SK-N-SH treated with all-trans-retinoic acid at 6 μM for 48 hours (cell line): ENCODE measurements at regions not wholly inside any gene's neighbourhood (a gene's known extent, or its start where the extent isn't known, plus 50 kb on each side); places are given as distances from the start of the nearest gene placed in this dataset.

Experiments used
- ATAC-seq: fragments of 200-7000 bp; cut with Tn5 transposase; 3 replicates; pipeline ENCODE4 v1.9.1; 2020; ENCODE audit warnings: mild to moderate bottlenecking, moderate library complexity
- ARNTL ChIP-seq: fragments of 450-650 bp; formaldehyde crosslinking; IDR thresholded peaks from 2 replicates; pipeline ENCODE4 v1.5.0; 2020; ENCODE audit warnings: low read depth, mild to moderate bottlenecking, moderate library complexity, borderline replicate concordance
- BACH2 ChIP-seq: fragments of 250-450 bp; sonication (Bioruptor Pico); IDR thresholded peaks from 2 replicates; pipeline ENCODE4 v1.9.0; 2021; ENCODE audit warnings: mild to moderate bottlenecking, borderline replicate concordance
- CSDC2 ChIP-seq: fragments of 250-450 bp; sonication (Bioruptor Pico); IDR thresholded peaks from 2 replicates; pipeline ENCODE4 v1.5.0; 2020; ENCODE audit warnings: mild to moderate bottlenecking, moderate library complexity
- CSRNP3 ChIP-seq: fragments of 250-450 bp; sonication (Bioruptor Pico); IDR thresholded peaks from 2 replicates; pipeline ENCODE4 v1.5.1; 2021; ENCODE audit warnings: mild to moderate bottlenecking, moderate library complexity
- ESRRG ChIP-seq: fragments of 250-450 bp; sonication (Bioruptor Pico); IDR thresholded peaks from 2 replicates; pipeline ENCODE4 v1.6.1; 2021; ENCODE audit warnings: mild to moderate bottlenecking
- RARB ChIP-seq: fragments of 250-450 bp; sonication (Bioruptor Pico); IDR thresholded peaks from 2 replicates; pipeline ENCODE4 v1.8.0; 2021; ENCODE audit warnings: mild to moderate bottlenecking, moderate library complexity
- TOX ChIP-seq: fragments of 250-450 bp; sonication (Bioruptor Pico); IDR thresholded peaks from 2 replicates; pipeline ENCODE4 v1.8.0; 2021; ENCODE audit warnings: mild to moderate bottlenecking, moderate library complexity, borderline replicate concordance
- TSHZ2 ChIP-seq: fragments of 250-450 bp; sonication (Bioruptor Pico); IDR thresholded peaks from 2 replicates; pipeline ENCODE4 v1.5.0; 2020; ENCODE audit warnings: mild to moderate bottlenecking, moderate library complexity
- ZC3H10 ChIP-seq: fragments of 250-450 bp; sonication (Bioruptor Pico); IDR thresholded peaks from 2 replicates; pipeline ENCODE4 v1.5.1; 2021; ENCODE audit warnings: mild to moderate bottlenecking, moderate library complexity
- ZFP3 ChIP-seq: fragments of 250-450 bp; sonication (Bioruptor Pico); IDR thresholded peaks from 2 replicates; pipeline ENCODE4 v1.5.0; 2020; ENCODE audit warnings: mild to moderate bottlenecking, moderate library complexity
- ZFP30 ChIP-seq: fragments of 450-650 bp; formaldehyde crosslinking; IDR thresholded peaks from 2 replicates; pipeline ENCODE4 v1.5.0; 2022; ENCODE audit warnings: mild to moderate bottlenecking, moderate library complexity
- ZNF565 ChIP-seq: fragments of 450-650 bp; formaldehyde crosslinking; conservative IDR thresholded peaks from 2 replicates; pipeline ENCODE4 v1.5.0; 2020; ENCODE audit warnings: low read depth, mild to moderate bottlenecking, moderate library complexity
- ZNF70 ChIP-seq: fragments of 450-650 bp; formaldehyde crosslinking; IDR thresholded peaks from 2 replicates; pipeline ENCODE4 v1.5.0; 2020; ENCODE audit warnings: mild to moderate bottlenecking, moderate library complexity
- ZNF8 ChIP-seq: fragments of 450-650 bp; formaldehyde crosslinking; IDR thresholded peaks from 2 replicates; pipeline ENCODE4 v1.5.0; 2020; ENCODE audit warnings: mild to moderate bottlenecking, moderate library complexity
- TF ChIP-seq, protein P1 (sequence below): fragments of 250-450 bp; sonication (Bioruptor Pico); IDR thresholded peaks from 2 replicates; pipeline ENCODE4 v1.5.1; 2020; ENCODE audit warnings: low read depth, mild to moderate bottlenecking, moderate library complexity
- TF ChIP-seq, protein P2 (sequence below): fragments of 250-450 bp; sonication (Bioruptor Pico); IDR thresholded peaks from 2 replicates; pipeline ENCODE4 v1.8.0; 2021; ENCODE audit warnings: low read depth, mild to moderate bottlenecking, moderate library complexity, borderline replicate concordance

DNA sequence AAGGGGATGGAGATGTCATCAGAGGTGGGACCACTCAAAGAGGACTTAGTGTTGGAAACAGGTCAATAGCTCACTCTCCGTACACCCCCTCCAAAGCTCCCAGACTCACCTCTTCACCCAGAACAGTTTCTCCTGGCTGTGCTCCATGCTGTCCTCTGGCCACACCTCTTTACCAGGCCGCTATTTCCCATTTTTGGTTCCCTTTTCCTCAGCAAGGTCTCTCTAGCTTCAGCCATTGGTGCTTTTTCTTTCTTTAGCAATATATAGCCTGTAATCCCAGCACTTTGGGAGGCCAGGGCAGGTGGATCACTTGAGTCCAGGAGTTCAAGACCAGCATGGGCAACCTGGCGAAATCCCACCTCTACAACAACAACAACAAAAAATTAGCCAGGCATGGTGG, 123.6 kb upstream of the SMAD3 start:
- ATAC-seq, result no peak
- TF ChIP-seq ZNF8 (no peak), ARNTL (CRISPR knock-in tag) (no peak), CSRNP3 (CRISPR knock-in tag) (no peak), CSDC2 (CRISPR knock-in tag) (no peak), ZNF565 (CRISPR knock-in tag) (no peak), BACH2 (CRISPR knock-in tag) (no peak), ZFP3 (CRISPR knock-in tag) (no peak), ZFP30 (CRISPR knock-in tag) (no peak), ESRRG (CRISPR knock-in tag) (no peak), TSHZ2 (no peak), TOX (CRISPR knock-in tag) (no peak), ZC3H10 (CRISPR knock-in tag) (no peak), ZNF70 (CRISPR knock-in tag) (no peak)
- TF ChIP-seq, protein P1, sequence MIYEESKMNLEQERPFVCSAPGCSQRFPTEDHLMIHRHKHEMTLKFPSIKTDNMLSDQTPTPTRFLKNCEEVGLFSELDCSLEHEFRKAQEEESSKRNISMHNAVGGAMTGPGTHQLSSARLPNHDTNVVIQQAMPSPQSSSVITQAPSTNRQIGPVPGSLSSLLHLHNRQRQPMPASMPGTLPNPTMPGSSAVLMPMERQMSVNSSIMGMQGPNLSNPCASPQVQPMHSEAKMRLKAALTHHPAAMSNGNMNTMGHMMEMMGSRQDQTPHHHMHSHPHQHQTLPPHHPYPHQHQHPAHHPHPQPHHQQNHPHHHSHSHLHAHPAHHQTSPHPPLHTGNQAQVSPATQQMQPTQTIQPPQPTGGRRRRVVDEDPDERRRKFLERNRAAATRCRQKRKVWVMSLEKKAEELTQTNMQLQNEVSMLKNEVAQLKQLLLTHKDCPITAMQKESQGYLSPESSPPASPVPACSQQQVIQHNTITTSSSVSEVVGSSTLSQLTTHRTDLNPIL (CRISPR knock-in tag), result no peak
- TF ChIP-seq, protein P2, sequence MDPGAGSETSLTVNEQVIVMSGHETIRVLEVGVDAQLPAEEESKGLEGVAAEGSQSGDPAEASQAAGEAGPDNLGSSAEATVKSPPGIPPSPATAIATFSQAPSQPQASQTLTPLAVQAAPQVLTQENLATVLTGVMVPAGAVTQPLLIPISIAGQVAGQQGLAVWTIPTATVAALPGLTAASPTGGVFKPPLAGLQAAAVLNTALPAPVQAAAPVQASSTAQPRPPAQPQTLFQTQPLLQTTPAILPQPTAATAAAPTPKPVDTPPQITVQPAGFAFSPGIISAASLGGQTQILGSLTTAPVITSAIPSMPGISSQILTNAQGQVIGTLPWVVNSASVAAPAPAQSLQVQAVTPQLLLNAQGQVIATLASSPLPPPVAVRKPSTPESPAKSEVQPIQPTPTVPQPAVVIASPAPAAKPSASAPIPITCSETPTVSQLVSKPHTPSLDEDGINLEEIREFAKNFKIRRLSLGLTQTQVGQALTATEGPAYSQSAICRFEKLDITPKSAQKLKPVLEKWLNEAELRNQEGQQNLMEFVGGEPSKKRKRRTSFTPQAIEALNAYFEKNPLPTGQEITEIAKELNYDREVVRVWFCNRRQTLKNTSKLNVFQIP, result no peak

DNA sequence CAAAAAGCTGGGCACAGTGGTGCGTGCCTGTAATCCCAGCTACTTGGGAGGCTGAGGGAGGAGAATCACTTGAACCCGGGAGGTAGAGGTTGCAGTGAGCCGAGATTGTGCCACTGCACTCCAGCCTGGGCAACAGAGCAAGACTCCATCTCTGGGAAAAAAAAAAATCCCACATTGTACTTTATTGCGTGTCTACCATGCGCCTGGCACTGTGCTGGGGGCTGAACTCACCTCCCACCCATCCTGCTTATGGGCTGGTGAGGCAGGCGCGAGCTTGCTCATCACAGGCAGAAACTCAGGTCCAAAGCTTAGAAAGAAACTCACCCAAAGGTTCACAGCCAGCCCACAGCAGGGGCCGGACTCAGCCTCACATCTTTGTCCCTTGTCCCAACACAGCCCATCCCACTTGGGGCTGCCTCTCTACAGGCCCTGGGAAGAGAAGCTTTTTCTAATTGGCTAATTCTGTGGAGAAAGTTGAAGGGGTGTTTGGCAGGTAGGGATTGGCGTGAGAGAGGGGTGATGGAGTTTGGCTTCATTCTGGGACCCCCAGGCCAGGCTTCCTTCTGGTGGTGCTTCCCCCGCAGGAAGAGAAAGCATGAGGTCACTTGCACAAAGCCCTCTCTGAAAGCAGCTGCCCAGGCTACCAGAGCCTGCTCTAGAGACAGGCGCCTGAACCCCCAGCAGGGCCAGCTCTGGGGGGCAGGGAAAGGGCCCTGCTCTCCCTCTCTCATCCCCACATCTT, 122.6 kb upstream of the SMAD3 start:
- no peak for ATAC-seq
- TF ChIP-seq ZNF70 (CRISPR knock-in tag) (no peak), ZC3H10 (CRISPR knock-in tag) (no peak), RARB (CRISPR knock-in tag) (no peak), CSDC2 (CRISPR knock-in tag) (no peak), BACH2 (CRISPR knock-in tag) (no peak), TSHZ2 (no peak), CSRNP3 (CRISPR knock-in tag) (no peak), ZFP3 (CRISPR knock-in tag) (no peak)
- TF ChIP-seq, protein P2, result no peak
